ENCODE measurements at regions not wholly inside any gene's neighbourhood (a gene's known extent, or its start where the extent isn't known, plus 50 kb on each side); places are given as distances from the start of the nearest gene placed in this dataset.

DNA sequence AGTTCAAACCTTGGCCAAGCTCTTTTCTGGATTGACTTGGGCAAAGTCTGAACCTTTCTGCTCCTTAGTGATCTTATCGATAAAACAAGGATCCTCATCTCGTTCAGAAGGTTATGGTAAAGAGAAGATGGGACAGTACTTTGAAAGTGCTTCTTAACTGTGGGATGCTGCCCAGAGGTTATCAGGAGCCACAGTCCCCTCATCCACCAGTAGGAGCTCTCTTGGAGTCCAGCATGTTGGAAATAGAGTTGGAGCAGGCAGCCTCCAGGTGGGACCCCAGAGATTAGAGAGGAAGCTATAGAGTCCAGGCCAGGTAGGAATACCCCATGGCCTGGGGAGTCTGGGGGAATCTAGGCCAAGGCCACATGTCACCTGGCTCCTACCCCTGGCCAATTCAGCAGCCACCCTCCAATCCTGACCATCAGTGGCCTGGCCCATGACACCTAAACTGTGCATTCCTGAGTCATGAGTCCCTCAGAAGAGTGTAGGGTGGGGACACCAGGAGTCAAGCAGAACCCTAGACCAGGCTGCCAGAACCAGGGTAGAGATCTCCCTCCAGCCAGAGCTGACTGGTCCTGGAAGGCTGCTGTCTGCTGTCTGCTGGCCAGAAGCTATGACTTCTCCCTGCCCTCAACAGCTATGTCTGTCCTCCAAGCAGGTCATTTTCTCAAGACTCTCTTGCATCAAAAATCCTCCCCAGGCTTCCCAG, 144.3 kb downstream of the AIPL1 start:
- no peaks in the 10 kb centered on the region for H4K20me1 ChIP-seq (ENCODE audit: insufficient read depth, low read length)
- DNase-seq (ENCODE audit: low read depth) (no peak), FAIRE-seq (no peak)

DNA sequence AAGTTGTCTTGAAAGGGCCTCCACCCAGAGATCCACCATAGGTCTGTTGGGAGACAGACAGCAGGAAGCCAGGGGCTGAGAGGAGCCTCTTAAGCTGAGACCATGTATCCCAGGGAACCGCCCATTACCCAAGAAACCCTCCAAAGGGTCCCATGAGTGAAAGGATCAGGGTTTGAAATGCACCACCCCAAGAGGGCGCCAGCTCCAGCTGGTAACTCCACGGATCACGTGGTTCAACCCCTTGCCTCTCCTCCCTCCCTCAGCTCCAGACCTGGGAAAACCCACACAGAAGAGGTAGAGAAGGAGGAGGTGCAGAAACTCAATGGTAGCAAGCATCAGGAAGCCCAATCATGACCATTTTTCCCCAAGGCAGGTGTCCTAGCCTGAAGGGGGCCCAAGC, 148.7 kb downstream of the AIPL1 start:
- no peak overlapping the region for H3K27ac ChIP-seq (ENCODE audit: low read depth, low read length)
- no peaks in the 10 kb centered on the region for H4K20me1 ChIP-seq (ENCODE audit: insufficient read depth, low read length)
- TF ChIP-seq EZH2 (IDR thresholded peaks at IDR 0.05; ENCODE audit: insufficient read depth, low read length) = no peak
- TF ChIP-seq, protein P1, sequence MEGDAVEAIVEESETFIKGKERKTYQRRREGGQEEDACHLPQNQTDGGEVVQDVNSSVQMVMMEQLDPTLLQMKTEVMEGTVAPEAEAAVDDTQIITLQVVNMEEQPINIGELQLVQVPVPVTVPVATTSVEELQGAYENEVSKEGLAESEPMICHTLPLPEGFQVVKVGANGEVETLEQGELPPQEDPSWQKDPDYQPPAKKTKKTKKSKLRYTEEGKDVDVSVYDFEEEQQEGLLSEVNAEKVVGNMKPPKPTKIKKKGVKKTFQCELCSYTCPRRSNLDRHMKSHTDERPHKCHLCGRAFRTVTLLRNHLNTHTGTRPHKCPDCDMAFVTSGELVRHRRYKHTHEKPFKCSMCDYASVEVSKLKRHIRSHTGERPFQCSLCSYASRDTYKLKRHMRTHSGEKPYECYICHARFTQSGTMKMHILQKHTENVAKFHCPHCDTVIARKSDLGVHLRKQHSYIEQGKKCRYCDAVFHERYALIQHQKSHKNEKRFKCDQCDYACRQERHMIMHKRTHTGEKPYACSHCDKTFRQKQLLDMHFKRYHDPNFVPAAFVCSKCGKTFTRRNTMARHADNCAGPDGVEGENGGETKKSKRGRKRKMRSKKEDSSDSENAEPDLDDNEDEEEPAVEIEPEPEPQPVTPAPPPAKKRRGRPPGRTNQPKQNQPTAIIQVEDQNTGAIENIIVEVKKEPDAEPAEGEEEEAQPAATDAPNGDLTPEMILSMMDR (IDR thresholded peaks at IDR 0.05; ENCODE audit: insufficient read depth, low read depth, low read length) = no peak
- no peak overlapping the region for H3K4me3 Mint-ChIP-seq (ENCODE audit: unreplicated experiment)
- peaks cover 4% of the 10 kb centered on the region for H3K9me3 Mint-ChIP-seq (ENCODE audit: unreplicated experiment)
- H3K27me3 ChIP-seq (ENCODE audit: insufficient read depth, low read length) = peaks cover 3% of the 10 kb centered on the region
- peaks cover 72% of the 10 kb centered on the region for H3K27me3 Mint-ChIP-seq (ENCODE audit: low read depth, unreplicated experiment)
- H3K4me3 ChIP-seq (ENCODE audit: insufficient read depth, low read depth, low read length) = no peak overlapping the region
- no peaks in the 10 kb centered on the region for H3K79me2 ChIP-seq (ENCODE audit: insufficient read depth, low read length)
- no peaks in the 10 kb centered on the region for H3K36me3 Mint-ChIP-seq (ENCODE audit: low read depth, unreplicated experiment)
- no peak overlapping the region for H3K4me2 ChIP-seq (ENCODE audit: low read length)
- H2AFZ ChIP-seq (ENCODE audit: low read depth, low read length) = no peak overlapping the region
- FAIRE-seq (no peak), DNase-seq (ENCODE audit: low read depth) (no peak)
- no peak overlapping the region for H3K27ac Mint-ChIP-seq (ENCODE audit: unreplicated experiment)
- H3K4me1 Mint-ChIP-seq (ENCODE audit: low read depth, unreplicated experiment) = no peaks in the 10 kb centered on the region
- H3K4me1 ChIP-seq (ENCODE audit: insufficient read depth, low read length) = no peaks in the 10 kb centered on the region
- no peaks in the 10 kb centered on the region for H3K36me3 ChIP-seq (ENCODE audit: insufficient read depth, low read length)
- no peak overlapping the region for H3K9ac ChIP-seq (ENCODE audit: low read length)
- H3K9me3 ChIP-seq (ENCODE audit: insufficient read depth, low read depth, low read length) = no peaks in the 10 kb centered on the region

More for the DNA sequence above, 144.3 kb downstream of the AIPL1 start:
- H3K27me3 ChIP-seq (ENCODE audit: insufficient read depth, low read length) = peaks cover 2% of the 10 kb centered on the region
- Mint-ChIP-seq H3K36me3 (ENCODE audit: low read depth, unreplicated experiment) (no peaks in the 10 kb centered on the region), H3K27me3 (ENCODE audit: low read depth, unreplicated experiment) (peaks cover 68% of the 10 kb centered on the region), H3K4me1 (ENCODE audit: low read depth, unreplicated experiment) (no peaks in the 10 kb centered on the region), H3K9me3 (ENCODE audit: unreplicated experiment) (peaks cover 2% of the 10 kb centered on the region), H3K4me3 (ENCODE audit: unreplicated experiment) (no peak overlapping the region), H3K27ac (ENCODE audit: unreplicated experiment) (no peak overlapping the region)
- H3K4me1 ChIP-seq (ENCODE audit: insufficient read depth, low read length) = no peaks in the 10 kb centered on the region
- H3K27ac ChIP-seq (ENCODE audit: low read depth, low read length) = no peak overlapping the region
- H3K4me3 ChIP-seq (ENCODE audit: insufficient read depth, low read depth, low read length) = no peak overlapping the region
- no peaks in the 10 kb centered on the region for H3K36me3 ChIP-seq (ENCODE audit: insufficient read depth, low read length)
- H2AFZ ChIP-seq (ENCODE audit: low read depth, low read length) = no peak overlapping the region
- TF ChIP-seq EZH2 (IDR thresholded peaks at IDR 0.05; ENCODE audit: insufficient read depth, low read length) = no peak
- TF ChIP-seq, protein P1 (IDR thresholded peaks at IDR 0.05; ENCODE audit: insufficient read depth, low read depth, low read length) = no peak
- H3K4me2 ChIP-seq (ENCODE audit: low read length) = no peak overlapping the region
- H3K9me3 ChIP-seq (ENCODE audit: insufficient read depth, low read depth, low read length) = no peaks in the 10 kb centered on the region
- H3K9ac ChIP-seq (ENCODE audit: low read length) = no peak overlapping the region
- H3K79me2 ChIP-seq (ENCODE audit: insufficient read depth, low read length) = no peaks in the 10 kb centered on the region

GRCh38 chr17:6285486-6285885, 149.4 kb downstream of the AIPL1 start:
- Mint-ChIP-seq H3K9me3 (ENCODE audit: unreplicated experiment) (peaks cover 4% of the 10 kb centered on the region), H3K4me3 (ENCODE audit: unreplicated experiment) (no peak overlapping the region), H3K4me1 (ENCODE audit: low read depth, unreplicated experiment) (no peaks in the 10 kb centered on the region), H3K36me3 (ENCODE audit: low read depth, unreplicated experiment) (no peaks in the 10 kb centered on the region), H3K27me3 (ENCODE audit: low read depth, unreplicated experiment) (peaks cover 78% of the 10 kb centered on the region), H3K27ac (ENCODE audit: unreplicated experiment) (no peak overlapping the region)
- TF ChIP-seq, protein P1 (IDR thresholded peaks at IDR 0.05; ENCODE audit: insufficient read depth, low read depth, low read length) = no peak
- TF ChIP-seq EZH2 (IDR thresholded peaks at IDR 0.05; ENCODE audit: insufficient read depth, low read length) = no peak
- no peaks in the 10 kb centered on the region for H3K9me3 ChIP-seq (ENCODE audit: insufficient read depth, low read depth, low read length)
- no peaks in the 10 kb centered on the region for H4K20me1 ChIP-seq (ENCODE audit: insufficient read depth, low read length)
- FAIRE-seq (no peak), DNase-seq (ENCODE audit: low read depth) (no peak)
- no peak overlapping the region for H3K27ac ChIP-seq (ENCODE audit: low read depth, low read length)
- H2AFZ ChIP-seq (ENCODE audit: low read depth, low read length) = no peak overlapping the region
- H3K4me1 ChIP-seq (ENCODE audit: insufficient read depth, low read length) = no peaks in the 10 kb centered on the region
- H3K9ac ChIP-seq (ENCODE audit: low read length) = no peak overlapping the region
- H3K36me3 ChIP-seq (ENCODE audit: insufficient read depth, low read length) = no peaks in the 10 kb centered on the region
- no peaks in the 10 kb centered on the region for H3K79me2 ChIP-seq (ENCODE audit: insufficient read depth, low read length)
- H3K4me3 ChIP-seq (ENCODE audit: insufficient read depth, low read depth, low read length) = no peak overlapping the region
- no peak overlapping the region for H3K4me2 ChIP-seq (ENCODE audit: low read length)
- H3K27me3 ChIP-seq (ENCODE audit: insufficient read depth, low read length) = peaks cover 4% of the 10 kb centered on the region
